HepG2 (cell line): ENCODE measurements at regions not wholly inside any gene's neighbourhood (a gene's known extent, or its start where the extent isn't known, plus 50 kb on each side); places are given as distances from the start of the nearest gene placed in this dataset.

Source experiments
- ATAC-seq: fragments of 200-7000 bp; cut with Tn5 transposase; 3 replicates; pipeline ENCODE4 v1.9.1; 2020; ENCODE audit warnings: mild to moderate bottlenecking, moderate library complexity
- BruUV-seq: library from RNA; stranded (reverse); fragments of 400-500 nt; replicated peaks from 2 replicates; lab custom pipeline; 2021; lab: Mats Ljungman, UMichigan
- CTCF ChIA-PET: fragments of 300-600 bp; formaldehyde crosslinking; extraction: SDS; loops from one replicate; lab custom pipeline; 2021; ENCODE audit warnings: low total read pairs, inconsistent platforms, low intra/inter-chr PET ratio; lab: Yijun Ruan, JAX
- POLR2A ChIA-PET: fragments of 350-600 bp; sonication (Branson Sonifier 250); formaldehyde crosslinking; loops from one replicate; lab custom pipeline; 2020; ENCODE audit warnings: antibody characterized with exemption, inconsistent platforms; lab: Yijun Ruan, JAX
- DNase-seq: peaks from one replicate; pipeline ENCODE4 v3.0.0-alpha.2; 2015; ENCODE audit warnings: low spot score
- FAIRE-seq: peaks from 3 replicates; lab custom pipeline; 2011; peaks lifted over from hg19 to GRCh38; lab: Jason Lieb, UNC
- H2AFZ ChIP-seq: one replicate; pipeline ENCODE4 v1.6.1; 2011; ENCODE audit warnings: low read length, inconsistent platforms
- H3K27ac ChIP-seq: fragments of 300-600 bp; 3 replicates; pipeline ENCODE4 v1.8.0; 2011; ENCODE audit warnings: mixed run types, mild to moderate bottlenecking, mixed read lengths, low read length, inconsistent platforms; ENCODE audit not compliant: insufficient read depth; ENCODE audit errors: extremely low read length
- H3K27me3 ChIP-seq, 2 experiments: fragments of 200-600 bp in 1 of 2; 2 replicates in 1 of 2; 3 replicates in 1 of 2; pipeline versions ENCODE4 v1.6.0 to v1.8.0; 2011; ENCODE audit warnings: low read length in 2 of 2, mild to moderate bottlenecking in 2 of 2, moderate library complexity in 2 of 2, inconsistent platforms in 1 of 2; ENCODE audit not compliant: insufficient read depth in 2 of 2, control insufficient read depth in 1 of 2
- H3K36me3 ChIP-seq, 2 experiments: fragments of 200-600 bp in 1 of 2; replicated peaks in 1 of 2; 2 replicates in 1 of 2; 3 replicates in 1 of 2; pipeline versions ENCODE4 v1.5.1 to v1.8.0; 2011; ENCODE audit warnings: low read length in 2 of 2, inconsistent platforms in 1 of 2; ENCODE audit not compliant: insufficient read depth in 2 of 2, control insufficient read depth in 1 of 2
- H3K4me1 ChIP-seq: 2 replicates; pipeline ENCODE4 v1.5.1; 2012; ENCODE audit warnings: low read length, inconsistent platforms; ENCODE audit not compliant: insufficient read depth
- H3K4me2 ChIP-seq: 2 replicates; pipeline ENCODE4 v1.6.0; 2011; ENCODE audit warnings: low read depth, low read length, inconsistent platforms
- H3K4me3 ChIP-seq, 3 experiments: fragments of 200-600 bp in 1 of 3; sonication (generic), shearing (Covaris generic) in 1 of 3; replicated peaks in 1 of 3; 2 replicates each; pipeline ENCODE4 v1.5.1; 2011 to 2016; ENCODE audit warnings: low read length in 3 of 3, inconsistent platforms in 2 of 3, low read depth in 2 of 3, mild to moderate bottlenecking in 2 of 3, control low read depth in 1 of 3, mixed read lengths in 1 of 3; ENCODE audit not compliant: insufficient read depth in 1 of 3
- H3K79me2 ChIP-seq: one replicate; pipeline ENCODE4 v1.6.1; 2011; ENCODE audit warnings: low read length, inconsistent platforms; ENCODE audit not compliant: insufficient read depth
- H3K9ac ChIP-seq: 2 replicates; pipeline ENCODE4 v1.6.0; 2011; ENCODE audit warnings: mild to moderate bottlenecking, low read depth, low read length, inconsistent platforms; ENCODE audit not compliant: insufficient read depth
- H3K9me3 ChIP-seq: 2 replicates; pipeline ENCODE4 v1.5.1; 2012; ENCODE audit warnings: mild to moderate bottlenecking, low read length
- H4K20me1 ChIP-seq: 2 replicates; pipeline ENCODE4 v1.6.0; 2011; ENCODE audit warnings: inconsistent platforms, mild to moderate bottlenecking, low read length, moderate library complexity; ENCODE audit not compliant: insufficient read depth
- AGO2 ChIP-seq: fragments of 200-400 bp; formaldehyde crosslinking; optimal IDR thresholded peaks from 2 replicates; pipeline ENCODE3; 2017; ENCODE audit warnings: mild to moderate bottlenecking, low read depth, low read length, moderate library complexity
- CREM ChIP-seq, 2 experiments: sonication (generic) in 1 of 2; formaldehyde crosslinking in 1 of 2; IDR thresholded peaks; 2 replicates each; pipeline versions ENCODE4 v1.4.0 to v1.6.1; 2016 to 2020; ENCODE audit warnings: antibody characterized with exemption in 1 of 2, mild to moderate bottlenecking in 1 of 2, missing genetic modification reagents in 1 of 2
- IKZF1 ChIP-seq: fragments of 450-650 bp; IDR thresholded peaks from 2 replicates; pipeline ENCODE4 v1.7.1; 2016
- KAT2B ChIP-seq: fragments of 150-350 bp; IDR thresholded peaks from 2 replicates; pipeline ENCODE4 v1.6.1; 2014; ENCODE audit warnings: low read depth, low read length, borderline replicate concordance
- MXD1 ChIP-seq: sonication (generic); formaldehyde crosslinking; IDR thresholded peaks from 2 replicates; pipeline ENCODE4 v1.4.0; 2020; ENCODE audit warnings: mild to moderate bottlenecking, missing genetic modification reagents
- TBL1XR1 ChIP-seq: fragments of 150-350 bp; IDR thresholded peaks from 2 replicates; pipeline ENCODE4 v1.6.1; 2014; ENCODE audit warnings: borderline replicate concordance, low read length; ENCODE audit not compliant: partially characterized antibody
- ZNF788 ChIP-seq: sonication (generic); formaldehyde crosslinking; IDR thresholded peaks from 2 replicates; pipeline ENCODE4 v1.5.0; 2020; ENCODE audit warnings: mild to moderate bottlenecking, missing genetic modification reagents, borderline replicate concordance
- WGBS: methylation state at CpG from one replicate; pipeline ENCODE4 v1.1.6; 2017; ENCODE audit warnings: low lambda C conversion rate; 5-methylcytosine and 5-hydroxymethylcytosine counted together
- in situ Hi-C: cut with HindIII; loops from 2 replicates; pipeline ENCODE4 v1.10.0; 2017; ENCODE audit warnings: low pct_unique_long_range_greater_than_20kb; ENCODE audit not compliant: extremely low pct_ligation_motif_present
- intact Hi-C: fragments of 100-400 bp; cut with micrococcal nuclease; formaldehyde crosslinking; loops from one replicate; pipeline ENCODE4 v1.10.0; 2022; ENCODE audit not compliant: unreplicated experiment

- 4% methylated on average over 4 of the region's 4 CpGs for WGBS
- POLR2A ChIA-PET = no interaction called here
Observed at GRCh38 chr2:58688813-58689212, 447.7 kb upstream of the FANCL start.

GRCh38 chr2:58686776-58687175, 445.7 kb upstream of the FANCL start:
- BruUV-seq = no TSS peak
- no peak overlapping the region for H3K4me3 ChIP-seq
- intact Hi-C loops = no loop called here
- no peak overlapping the region for H3K27ac ChIP-seq
- H3K27me3 ChIP-seq = no peaks in the 10 kb centered on the region
- in situ Hi-C loops = no loop called here
- CTCF ChIA-PET = no interaction called here
- POLR2A ChIA-PET = no interaction called here
- H3K4me2 ChIP-seq = no peak overlapping the region
- H3K36me3 ChIP-seq = no peaks in the 10 kb centered on the region
- no peaks in the 10 kb centered on the region for H3K79me2 ChIP-seq
- no peaks in the 10 kb centered on the region for H3K4me1 ChIP-seq
- TF ChIP-seq MXD1 (CRISPR knock-in tag) (no peak), ZNF788 (no peak)
- TF ChIP-seq, all 625 proteins: peak for 0
- 0% methylated on average over 1 of the region's 1 CpG for WGBS
- no peak for ATAC-seq
- Histone ChIP-seq H4K20me1 (no peaks in the 10 kb centered on the region), H3K9ac (no peak overlapping the region), H2AFZ (no peak overlapping the region), H3K9me3 (no peaks in the 10 kb centered on the region)
- no peak for FAIRE-seq
- DNase-seq = no peak

More at GRCh38 chr2:58688813-58689212, 447.7 kb upstream of the FANCL start:
- Histone ChIP-seq H2AFZ (no peak overlapping the region), H3K4me1 (no peaks in the 10 kb centered on the region), H3K27ac (no peak overlapping the region), H3K36me3 (no peaks in the 10 kb centered on the region), H3K4me3 (no peak overlapping the region), H3K4me2 (no peak overlapping the region), H3K27me3 (no peaks in the 10 kb centered on the region), H3K9ac (no peak overlapping the region), H4K20me1 (no peaks in the 10 kb centered on the region), H3K9me3 (no peaks in the 10 kb centered on the region), H3K79me2 (no peaks in the 10 kb centered on the region)
- intact Hi-C loops = no loop called here
- TF ChIP-seq KAT2B (no peak), IKZF1 (no peak), CREM (IDR thresholded peaks at IDR 0.05) (no peak), CREM (CRISPR knock-in tag; IDR thresholded peaks at IDR 0.05) (no peak), TBL1XR1 (no peak), AGO2 (no peak)
- FAIRE-seq (no peak), DNase-seq (no peak), ATAC-seq (no peak)
- CTCF ChIA-PET = no interaction called here
- BruUV-seq = no TSS peak
- in situ Hi-C loops = no loop called here
